ENCODE measurements at regions not wholly inside any gene's neighbourhood (a gene's known extent, or its start where the extent isn't known, plus 50 kb on each side); places are given as distances from the start of the nearest gene placed in this dataset.
"Not testable (repeated sequence)": the region's sequence is repeated elsewhere in the genome, so short reads cannot be mapped to it uniquely, and the experiment has no call there.

DNA sequence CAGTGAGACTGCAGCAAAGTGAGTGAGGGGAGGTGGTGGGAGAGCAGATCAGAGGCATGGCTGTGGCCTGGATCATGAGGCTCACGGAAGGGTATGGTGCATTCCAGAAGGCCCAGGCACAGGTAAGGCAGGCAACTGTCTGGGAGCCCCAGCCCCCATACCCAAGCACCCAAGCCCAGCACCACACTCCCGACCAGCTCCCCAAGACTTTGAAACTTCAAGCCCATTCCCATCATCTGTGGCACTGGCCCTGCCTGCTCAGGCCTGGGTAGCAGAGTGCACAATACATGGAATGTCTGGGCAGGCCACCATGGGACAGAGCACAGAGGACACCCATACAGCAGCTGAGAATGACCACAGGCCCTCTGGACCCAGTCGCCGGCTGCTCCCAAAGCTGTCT is 202.6 kb upstream of the ARL4C start:
- no peak overlapping the region for H2AFZ ChIP-seq (ENCODE audit: low read depth, low read length)
- H3K9ac ChIP-seq (ENCODE audit: low read depth, low read length): no peak overlapping the region
- H3K4me1 ChIP-seq (ENCODE audit: insufficient read depth, low read length): no peaks in the 10 kb centered on the region
- H3K27ac ChIP-seq (ENCODE audit: low read length): no peak overlapping the region
- H3K36me3 ChIP-seq (ENCODE audit: insufficient read depth, low read length): no peaks in the 10 kb centered on the region
- no peak for TF ChIP-seq EZH2 (IDR thresholded peaks at IDR 0.05; ENCODE audit: borderline replicate concordance, low read depth, low read length, severe bottlenecking)
- TF ChIP-seq, protein P1, sequence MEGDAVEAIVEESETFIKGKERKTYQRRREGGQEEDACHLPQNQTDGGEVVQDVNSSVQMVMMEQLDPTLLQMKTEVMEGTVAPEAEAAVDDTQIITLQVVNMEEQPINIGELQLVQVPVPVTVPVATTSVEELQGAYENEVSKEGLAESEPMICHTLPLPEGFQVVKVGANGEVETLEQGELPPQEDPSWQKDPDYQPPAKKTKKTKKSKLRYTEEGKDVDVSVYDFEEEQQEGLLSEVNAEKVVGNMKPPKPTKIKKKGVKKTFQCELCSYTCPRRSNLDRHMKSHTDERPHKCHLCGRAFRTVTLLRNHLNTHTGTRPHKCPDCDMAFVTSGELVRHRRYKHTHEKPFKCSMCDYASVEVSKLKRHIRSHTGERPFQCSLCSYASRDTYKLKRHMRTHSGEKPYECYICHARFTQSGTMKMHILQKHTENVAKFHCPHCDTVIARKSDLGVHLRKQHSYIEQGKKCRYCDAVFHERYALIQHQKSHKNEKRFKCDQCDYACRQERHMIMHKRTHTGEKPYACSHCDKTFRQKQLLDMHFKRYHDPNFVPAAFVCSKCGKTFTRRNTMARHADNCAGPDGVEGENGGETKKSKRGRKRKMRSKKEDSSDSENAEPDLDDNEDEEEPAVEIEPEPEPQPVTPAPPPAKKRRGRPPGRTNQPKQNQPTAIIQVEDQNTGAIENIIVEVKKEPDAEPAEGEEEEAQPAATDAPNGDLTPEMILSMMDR (IDR thresholded peaks at IDR 0.05; ENCODE audit: borderline replicate concordance, extremely low read depth, low read length, poor library complexity, severe bottlenecking): no peak
- H3K9me3 ChIP-seq (ENCODE audit: insufficient read depth, low read length, severe bottlenecking): peaks cover 21% of the 10 kb centered on the region
- DNase-seq (no peak), ATAC-seq (ENCODE audit: insufficient read depth, low read depth) (no peak)
- H3K4me2 ChIP-seq (ENCODE audit: insufficient read depth, low read length): no peak overlapping the region
- no peaks in the 10 kb centered on the region for H4K20me1 ChIP-seq (ENCODE audit: insufficient read depth, low read length)
- no peaks in the 10 kb centered on the region for H3K27me3 ChIP-seq (ENCODE audit: insufficient read depth, low read length, poor library complexity)
- no peak overlapping the region for H3K4me3 ChIP-seq (ENCODE audit: low read depth in 1 of 2, low read length in 2 of 2)
- no peaks in the 10 kb centered on the region for H3K79me2 ChIP-seq (ENCODE audit: insufficient read depth, low read length)

DNA sequence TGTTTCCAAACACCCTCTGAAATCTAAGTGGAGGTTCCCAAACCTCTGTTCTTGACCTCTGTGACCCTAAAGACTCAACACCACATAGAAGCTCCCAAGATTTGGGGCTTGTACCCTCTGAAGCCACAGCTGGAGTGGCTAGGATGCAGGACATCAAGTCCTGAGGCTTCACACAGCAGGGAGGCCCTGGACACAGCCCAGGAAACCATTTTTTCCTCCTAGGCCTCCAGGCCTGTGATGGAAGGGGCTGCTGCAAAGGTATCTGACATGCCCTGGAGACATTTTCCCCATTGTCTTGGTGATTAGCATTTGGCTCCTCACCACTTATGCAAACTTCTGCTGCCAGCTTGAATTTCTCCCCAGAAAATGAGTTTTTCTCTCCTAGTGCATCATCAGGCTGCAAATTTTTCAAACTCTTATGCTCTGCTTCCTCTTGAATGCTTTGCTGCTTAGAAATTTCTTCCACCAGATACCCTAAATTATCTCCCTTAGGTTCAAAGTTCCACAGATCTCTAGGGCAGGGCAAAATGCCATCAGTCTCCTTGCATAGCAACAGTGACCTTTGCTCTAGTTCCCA is 200.5 kb upstream of the ARL4C start:
- not testable (repeated sequence) for H2AFZ ChIP-seq (ENCODE audit: low read depth, low read length); H3K4me3 ChIP-seq (ENCODE audit: low read depth in 1 of 2, low read length in 2 of 2); H3K79me2 ChIP-seq (ENCODE audit: insufficient read depth, low read length); H3K4me2 ChIP-seq (ENCODE audit: insufficient read depth, low read length); H3K27ac ChIP-seq (ENCODE audit: low read length); DNase-seq; H3K27me3 ChIP-seq (ENCODE audit: insufficient read depth, low read length, poor library complexity); H4K20me1 ChIP-seq (ENCODE audit: insufficient read depth, low read length); H3K4me1 ChIP-seq (ENCODE audit: insufficient read depth, low read length); ATAC-seq (ENCODE audit: insufficient read depth, low read depth); H3K9ac ChIP-seq (ENCODE audit: low read depth, low read length); H3K36me3 ChIP-seq (ENCODE audit: insufficient read depth, low read length)
- peaks cover 21% of the 10 kb centered on the region for H3K9me3 ChIP-seq (ENCODE audit: insufficient read depth, low read length, severe bottlenecking)

GRCh38 chr2:234695981-234696380 is 199.1 kb upstream of the ARL4C start:
- Histone ChIP-seq H2AFZ (ENCODE audit: low read depth, low read length) (no peak overlapping the region), H3K9me3 (ENCODE audit: insufficient read depth, low read length, severe bottlenecking) (peaks cover 21% of the 10 kb centered on the region), H4K20me1 (ENCODE audit: insufficient read depth, low read length) (no peaks in the 10 kb centered on the region), H3K4me3 (ENCODE audit: low read depth in 1 of 2, low read length in 2 of 2) (no peak overlapping the region), H3K27ac (ENCODE audit: low read length) (no peak overlapping the region), H3K4me2 (ENCODE audit: insufficient read depth, low read length) (no peak overlapping the region), H3K36me3 (ENCODE audit: insufficient read depth, low read length) (no peaks in the 10 kb centered on the region), H3K9ac (ENCODE audit: low read depth, low read length) (no peak overlapping the region), H3K4me1 (ENCODE audit: insufficient read depth, low read length) (no peaks in the 10 kb centered on the region), H3K27me3 (ENCODE audit: insufficient read depth, low read length, poor library complexity) (no peaks in the 10 kb centered on the region), H3K79me2 (ENCODE audit: insufficient read depth, low read length) (no peaks in the 10 kb centered on the region)
- ATAC-seq (ENCODE audit: insufficient read depth, low read depth) (no peak), DNase-seq (no peak)
- TF ChIP-seq EZH2 (IDR thresholded peaks at IDR 0.05; ENCODE audit: borderline replicate concordance, low read depth, low read length, severe bottlenecking): no peak
- TF ChIP-seq, protein P1 (IDR thresholded peaks at IDR 0.05; ENCODE audit: borderline replicate concordance, extremely low read depth, low read length, poor library complexity, severe bottlenecking): no peak

DNA sequence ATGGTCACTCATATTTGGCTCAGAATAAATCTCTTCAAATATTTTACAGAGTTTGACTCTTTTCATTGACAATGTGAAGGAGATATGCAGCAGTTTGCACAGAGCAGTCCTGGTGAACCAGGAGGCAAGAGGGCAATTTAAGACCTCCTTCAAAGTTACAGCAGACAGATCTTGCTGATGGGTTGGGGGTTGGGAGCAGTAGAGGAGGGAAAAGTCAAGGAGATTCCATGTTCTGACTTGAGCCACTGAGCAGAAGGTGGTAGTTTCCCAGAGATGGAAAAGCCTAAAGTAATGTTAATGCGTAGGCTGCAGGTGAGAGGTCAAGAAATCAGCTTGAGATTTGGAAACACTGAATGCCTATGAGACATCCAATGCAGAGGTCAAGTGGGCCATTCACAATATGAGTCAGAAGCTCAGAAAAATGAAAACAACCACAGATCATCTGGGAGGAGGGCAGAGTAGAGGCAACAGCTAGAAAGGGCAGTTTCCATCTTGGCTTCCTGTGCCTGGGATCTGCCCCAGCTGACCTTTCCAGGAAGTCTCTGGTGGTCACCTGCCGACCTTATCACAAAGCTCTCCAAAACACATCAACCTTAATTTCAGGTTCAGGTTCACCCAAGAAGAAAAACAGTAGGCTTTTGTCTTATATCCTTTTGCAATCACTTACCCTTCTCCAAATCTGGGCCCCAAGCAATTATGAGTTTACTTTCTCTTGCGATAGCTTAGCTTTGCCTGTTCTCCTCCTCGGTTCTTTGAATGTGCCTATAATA is 197.5 kb upstream of the ARL4C start:
- ATAC-seq (ENCODE audit: insufficient read depth, low read depth) (no peak), DNase-seq (no peak)
- H3K9me3 ChIP-seq (ENCODE audit: insufficient read depth, low read length, severe bottlenecking): peaks cover 21% of the 10 kb centered on the region
- no peak overlapping the region for H3K4me2 ChIP-seq (ENCODE audit: insufficient read depth, low read length)
- no peaks in the 10 kb centered on the region for H3K79me2 ChIP-seq (ENCODE audit: insufficient read depth, low read length)
- no peak overlapping the region for H3K27ac ChIP-seq (ENCODE audit: low read length)
- H3K36me3 ChIP-seq (ENCODE audit: insufficient read depth, low read length): no peaks in the 10 kb centered on the region
- H2AFZ ChIP-seq (ENCODE audit: low read depth, low read length): no peak overlapping the region
- no peaks in the 10 kb centered on the region for H3K27me3 ChIP-seq (ENCODE audit: insufficient read depth, low read length, poor library complexity)
- H3K9ac ChIP-seq (ENCODE audit: low read depth, low read length): no peak overlapping the region
- H3K4me1 ChIP-seq (ENCODE audit: insufficient read depth, low read length): no peaks in the 10 kb centered on the region
- no peak for TF ChIP-seq EZH2 (IDR thresholded peaks at IDR 0.05; ENCODE audit: borderline replicate concordance, low read depth, low read length, severe bottlenecking)
- TF ChIP-seq, protein P1 (IDR thresholded peaks at IDR 0.05; ENCODE audit: borderline replicate concordance, extremely low read depth, low read length, poor library complexity, severe bottlenecking): no peak
- H3K4me3 ChIP-seq (ENCODE audit: low read depth in 1 of 2, low read length in 2 of 2): no peak overlapping the region
- no peaks in the 10 kb centered on the region for H4K20me1 ChIP-seq (ENCODE audit: insufficient read depth, low read length)

- H4K20me1 ChIP-seq (ENCODE audit: insufficient read depth, low read length); H3K9ac ChIP-seq (ENCODE audit: low read depth, low read length); H2AFZ ChIP-seq (ENCODE audit: low read depth, low read length); H3K27me3 ChIP-seq (ENCODE audit: insufficient read depth, low read length, poor library complexity); H3K36me3 ChIP-seq (ENCODE audit: insufficient read depth, low read length); DNase-seq; H3K79me2 ChIP-seq (ENCODE audit: insufficient read depth, low read length); H3K4me2 ChIP-seq (ENCODE audit: insufficient read depth, low read length); H3K4me3 ChIP-seq (ENCODE audit: low read depth in 1 of 2, low read length in 2 of 2); H3K4me1 ChIP-seq (ENCODE audit: insufficient read depth, low read length); H3K27ac ChIP-seq (ENCODE audit: low read length); ATAC-seq (ENCODE audit: insufficient read depth, low read depth): not testable (repeated sequence)
- H3K9me3 ChIP-seq (ENCODE audit: insufficient read depth, low read length, severe bottlenecking): peaks cover 21% of the 10 kb centered on the region
Observed at GRCh38 chr2:234693681-234694190, 196.9 kb upstream of the ARL4C start.

Data from DND-41 (cell line).